AG09319 (cell line): ENCODE measurements at regions not wholly inside any gene's neighbourhood (a gene's known extent, or its start where the extent isn't known, plus 50 kb on each side); places are given as distances from the start of the nearest gene placed in this dataset.

Experiments used
- DNase-seq: peaks from one replicate; pipeline ENCODE4 v3.0.0-alpha.2; 2010; ENCODE audit warnings: low read depth; ENCODE audit errors: extremely low read depth
- CTCF ChIP-seq: IDR thresholded peaks from 2 replicates; pipeline ENCODE4 v1.5.1; 2011; ENCODE audit warnings: low read depth, mild to moderate bottlenecking, inconsistent platforms, low read length, moderate library complexity

- no peak for TF ChIP-seq CTCF
- DNase-seq: no peak
Observed at GRCh38 chr7:54663603-54664234, 95.3 kb downstream of the SEC61G start.

GRCh38 chr7:54663186-54663585, 95.8 kb downstream of the SEC61G start:
- no peak for TF ChIP-seq CTCF
- no peak for DNase-seq

GRCh38 chr7:54662701-54663100, 96.3 kb downstream of the SEC61G start:
- DNase-seq: no peak
- no peak for TF ChIP-seq CTCF

GRCh38 chr7:54653905-54654304, 105.1 kb downstream of the SEC61G start:
- no peak for DNase-seq
- no peak for TF ChIP-seq CTCF

- no peak for TF ChIP-seq CTCF
- DNase-seq: no peak
Observed at GRCh38 chr7:54643064-54643463, 100.9 kb downstream of the VSTM2A start.

- TF ChIP-seq CTCF: no peak
- no peak for DNase-seq
Observed at GRCh38 chr7:54637712-54638396, 95.7 kb downstream of the VSTM2A start.

GRCh38 chr7:54632696-54633095, 90.5 kb downstream of the VSTM2A start:
- TF ChIP-seq CTCF: no peak

More at GRCh38 chr7:54632696-54633095, 90.5 kb downstream of the VSTM2A start:
- no peak for DNase-seq
